Parathyroid adenoma (tissue), 2 donors: ENCODE measurements at regions not wholly inside any gene's neighbourhood (a gene's known extent, or its start where the extent isn't known, plus 50 kb on each side); places are given as distances from the start of the nearest gene placed in this dataset.

Source experiments
- H2AFZ ChIP-seq: fragments of 300-600 bp; sonication (generic); one replicate; pipeline ENCODE4 v1.7.0; 2017; ENCODE audit warnings: antibody characterized with exemption, mild to moderate bottlenecking
- H3K27ac ChIP-seq: fragments of 300-600 bp; sonication (generic); one replicate; pipeline ENCODE4 v1.7.0; 2017
- H3K27me3 ChIP-seq: fragments of 300-600 bp; sonication (generic); one replicate; pipeline ENCODE4 v1.7.0; 2017; ENCODE audit warnings: low read length; ENCODE audit not compliant: control insufficient read depth, insufficient read depth
- H3K36me3 ChIP-seq: fragments of 300-600 bp; sonication (generic); one replicate; pipeline ENCODE4 v1.7.0; 2017; ENCODE audit warnings: low read length; ENCODE audit not compliant: control insufficient read depth, insufficient read depth
- H3K4me1 ChIP-seq: fragments of 300-600 bp; sonication (generic); one replicate; pipeline ENCODE4 v1.7.0; 2017; ENCODE audit warnings: control low read depth
- H3K4me2 ChIP-seq: fragments of 300-600 bp; sonication (generic); one replicate; pipeline ENCODE4 v1.7.0; 2017; ENCODE audit warnings: low read length
- H3K4me3 ChIP-seq: fragments of 300-600 bp; sonication (generic); one replicate; pipeline ENCODE4 v1.7.0; 2017; ENCODE audit warnings: low read depth, low read length
- H3K79me2 ChIP-seq: fragments of 300-600 bp; sonication (generic); one replicate; pipeline ENCODE4 v1.7.0; 2017; ENCODE audit warnings: control low read depth
- H3K9ac ChIP-seq: fragments of 300-600 bp; sonication (generic); one replicate; pipeline ENCODE4 v1.7.0; 2017; ENCODE audit warnings: mild to moderate bottlenecking
- H3K9me3 ChIP-seq: fragments of 300-600 bp; sonication (generic); one replicate; pipeline ENCODE4 v1.7.0; 2017; ENCODE audit warnings: low read length; ENCODE audit not compliant: control insufficient read depth
- CTCF ChIP-seq: fragments of 300-600 bp; sonication (generic); IDR thresholded peaks from one replicate; pipeline ENCODE4 v1.7.0; 2017; ENCODE audit warnings: antibody characterized with exemption, mild to moderate bottlenecking
- donor health status: primary hyperparathyroidism.

- Histone ChIP-seq H3K4me3 (no peak overlapping the region), H2AFZ (peak overlapping the region; percentile 51), H3K27me3 (no peaks in the 10 kb centered on the region), H3K9me3 (no peaks in the 10 kb centered on the region), H3K36me3 (no peaks in the 10 kb centered on the region), H3K9ac (no peak overlapping the region), H3K27ac (no peak overlapping the region), H3K4me1 (no peaks in the 10 kb centered on the region), H3K79me2 (no peaks in the 10 kb centered on the region), H3K4me2 (no peak overlapping the region)
- TF ChIP-seq CTCF, result no peak
Observed at GRCh38 chr14:65335411-65335947, 77.1 kb upstream of the FUT8 start.

- Histone ChIP-seq H3K4me3 (no peak overlapping the region), H3K9me3 (no peaks in the 10 kb centered on the region), H3K9ac (no peak overlapping the region), H2AFZ (peak overlapping the region; percentile 42), H3K27me3 (no peaks in the 10 kb centered on the region), H3K4me2 (no peak overlapping the region), H3K4me1 (no peaks in the 10 kb centered on the region), H3K36me3 (no peaks in the 10 kb centered on the region), H3K79me2 (no peaks in the 10 kb centered on the region), H3K27ac (no peak overlapping the region)
- no peak for TF ChIP-seq CTCF
Observed at GRCh38 chr14:65336191-65336591, 76.3 kb upstream of the FUT8 start.

- Histone ChIP-seq H3K27me3 (no peaks in the 10 kb centered on the region), H3K9me3 (no peaks in the 10 kb centered on the region), H3K4me1 (no peaks in the 10 kb centered on the region), H3K79me2 (no peaks in the 10 kb centered on the region), H2AFZ (no peak overlapping the region), H3K9ac (no peak overlapping the region), H3K4me3 (no peak overlapping the region), H3K36me3 (no peaks in the 10 kb centered on the region), H3K27ac (no peak overlapping the region), H3K4me2 (no peak overlapping the region)
- TF ChIP-seq CTCF, result no peak
Observed at GRCh38 chr14:65339866-65340265, 72.7 kb upstream of the FUT8 start.

GRCh38 chr14:65344011-65344410, 68.5 kb upstream of the FUT8 start:
- Histone ChIP-seq H3K27me3 (no peaks in the 10 kb centered on the region), H3K4me1 (peaks cover 6% of the 10 kb centered on the region), H3K9me3 (no peaks in the 10 kb centered on the region), H3K36me3 (no peaks in the 10 kb centered on the region), H3K4me3 (no peak overlapping the region), H3K4me2 (no peak overlapping the region), H3K27ac (no peak overlapping the region), H3K79me2 (no peaks in the 10 kb centered on the region), H2AFZ (no peak overlapping the region), H3K9ac (no peak overlapping the region)
- TF ChIP-seq CTCF, result no peak

- Histone ChIP-seq H3K36me3 (no peaks in the 10 kb centered on the region), H3K9ac (no peak overlapping the region), H3K27me3 (no peaks in the 10 kb centered on the region), H3K4me2 (no peak overlapping the region), H2AFZ (no peak overlapping the region), H3K9me3 (no peaks in the 10 kb centered on the region), H3K4me3 (no peak overlapping the region), H3K4me1 (peaks cover 6% of the 10 kb centered on the region), H3K27ac (no peak overlapping the region), H3K79me2 (no peaks in the 10 kb centered on the region)
- TF ChIP-seq CTCF, result no peak
Observed at GRCh38 chr14:65345266-65345665, 67.3 kb upstream of the FUT8 start.
